ENCODE measurements at regions not wholly inside any gene's neighbourhood (a gene's known extent, or its start where the extent isn't known, plus 50 kb on each side); places are given as distances from the start of the nearest gene placed in this dataset.
"Not testable (repeated sequence)": the region's sequence is repeated elsewhere in the genome, so short reads cannot be mapped to it uniquely, and the experiment has no call there.

- no peak overlapping the region for H3K27ac ChIP-seq (ENCODE audit: low read depth, low read length)
- peaks cover 2% of the 10 kb centered on the region for H3K4me1 ChIP-seq (ENCODE audit: control insufficient read depth, insufficient read depth, low read length)
- H3K36me3 ChIP-seq (ENCODE audit: control insufficient read depth, insufficient read depth, low read length), result no peaks in the 10 kb centered on the region
- no peaks in the 10 kb centered on the region for H3K27me3 ChIP-seq (ENCODE audit: control insufficient read depth, insufficient read depth, low read length)
- H3K9ac ChIP-seq (ENCODE audit: low read length), result no peak overlapping the region
- no peak overlapping the region for H3K4me3 ChIP-seq (ENCODE audit: low read length)
Measured at GRCh38 chrX:25742334-25742733, 395.8 kb upstream of the MAGEB18 start.

DNA sequence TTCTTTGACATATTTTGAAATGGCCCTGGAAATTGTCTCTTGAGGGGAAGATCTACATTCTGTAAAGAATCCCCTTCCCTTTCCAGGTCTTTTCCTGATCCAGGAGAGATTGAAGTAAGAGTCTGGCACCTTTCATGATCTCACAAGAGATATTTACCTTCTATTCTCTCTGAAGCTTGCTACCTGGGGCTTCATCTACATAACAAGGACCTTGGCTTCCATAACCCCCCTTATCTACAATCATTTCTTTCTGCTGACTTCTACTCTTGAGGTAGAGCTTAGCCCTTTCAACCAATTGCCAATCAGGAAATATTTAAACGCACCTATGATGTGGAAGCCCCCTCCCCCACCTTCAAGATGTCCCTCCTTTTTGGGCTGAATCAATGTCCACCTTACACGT lies 383.7 kb upstream of the MAGEB18 start:
- Histone ChIP-seq H3K4me3 (ENCODE audit: low read length) (no peak overlapping the region), H3K4me1 (ENCODE audit: control insufficient read depth, insufficient read depth, low read length) (no peaks in the 10 kb centered on the region), H3K27me3 (ENCODE audit: control insufficient read depth, insufficient read depth, low read length) (no peaks in the 10 kb centered on the region), H3K36me3 (ENCODE audit: control insufficient read depth, insufficient read depth, low read length) (no peaks in the 10 kb centered on the region), H3K27ac (ENCODE audit: low read depth, low read length) (no peak overlapping the region), H3K9ac (ENCODE audit: low read length) (no peak overlapping the region)

GRCh38 chrX:25755194-25755593 lies 382.9 kb upstream of the MAGEB18 start:
- Histone ChIP-seq H3K4me3 (ENCODE audit: low read length) (no peak overlapping the region), H3K36me3 (ENCODE audit: control insufficient read depth, insufficient read depth, low read length) (no peaks in the 10 kb centered on the region), H3K27me3 (ENCODE audit: control insufficient read depth, insufficient read depth, low read length) (no peaks in the 10 kb centered on the region), H3K9ac (ENCODE audit: low read length) (no peak overlapping the region), H3K4me1 (ENCODE audit: control insufficient read depth, insufficient read depth, low read length) (no peaks in the 10 kb centered on the region), H3K27ac (ENCODE audit: low read depth, low read length) (no peak overlapping the region)

DNA sequence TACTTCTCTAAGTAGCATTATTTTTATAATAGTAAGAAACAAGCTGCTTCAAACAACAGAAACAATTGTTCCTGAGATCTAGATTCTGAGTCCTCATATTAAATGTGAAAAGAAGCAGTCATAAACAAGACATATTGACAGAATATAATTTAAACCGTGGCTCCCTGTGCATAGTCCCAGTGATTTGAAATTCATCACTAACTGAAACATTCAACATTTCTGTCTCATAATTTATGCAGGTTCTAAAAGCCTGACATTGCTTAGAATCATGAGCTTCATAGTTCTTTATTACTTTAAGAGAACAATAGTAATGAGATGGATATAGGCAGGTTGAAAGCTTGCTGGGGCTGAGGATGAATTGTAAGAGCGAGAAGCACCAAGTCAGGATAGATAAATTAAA lies 375.5 kb upstream of the MAGEB18 start:
- no peaks in the 10 kb centered on the region for H3K36me3 ChIP-seq (ENCODE audit: control insufficient read depth, insufficient read depth, low read length)
- no peak overlapping the region for H3K9ac ChIP-seq (ENCODE audit: low read length)
- no peak overlapping the region for H3K4me3 ChIP-seq (ENCODE audit: low read length)
- H3K27ac ChIP-seq (ENCODE audit: low read depth, low read length), result no peak overlapping the region
- no peaks in the 10 kb centered on the region for H3K4me1 ChIP-seq (ENCODE audit: control insufficient read depth, insufficient read depth, low read length)
- no peaks in the 10 kb centered on the region for H3K27me3 ChIP-seq (ENCODE audit: control insufficient read depth, insufficient read depth, low read length)

- H3K9ac ChIP-seq (ENCODE audit: low read length); H3K4me1 ChIP-seq (ENCODE audit: control insufficient read depth, insufficient read depth, low read length); H3K4me3 ChIP-seq (ENCODE audit: low read length); H3K27ac ChIP-seq (ENCODE audit: low read depth, low read length); H3K36me3 ChIP-seq (ENCODE audit: control insufficient read depth, insufficient read depth, low read length); H3K27me3 ChIP-seq (ENCODE audit: control insufficient read depth, insufficient read depth, low read length): not testable (repeated sequence)
Measured at GRCh38 chrX:25771853-25772252, 366.3 kb upstream of the MAGEB18 start.

GRCh38 chrX:25797796-25798195 lies 340.3 kb upstream of the MAGEB18 start:
- H3K27ac ChIP-seq (ENCODE audit: low read depth, low read length); H3K4me1 ChIP-seq (ENCODE audit: control insufficient read depth, insufficient read depth, low read length); H3K9ac ChIP-seq (ENCODE audit: low read length); H3K27me3 ChIP-seq (ENCODE audit: control insufficient read depth, insufficient read depth, low read length); H3K36me3 ChIP-seq (ENCODE audit: control insufficient read depth, insufficient read depth, low read length); H3K4me3 ChIP-seq (ENCODE audit: low read length): not testable (repeated sequence)

GRCh38 chrX:25805744-25806143 lies 332.4 kb upstream of the MAGEB18 start:
- Histone ChIP-seq H3K36me3 (ENCODE audit: control insufficient read depth, insufficient read depth, low read length) (no peaks in the 10 kb centered on the region), H3K27ac (ENCODE audit: low read depth, low read length) (no peak overlapping the region), H3K4me3 (ENCODE audit: low read length) (no peak overlapping the region), H3K4me1 (ENCODE audit: control insufficient read depth, insufficient read depth, low read length) (no peaks in the 10 kb centered on the region), H3K9ac (ENCODE audit: low read length) (no peak overlapping the region), H3K27me3 (ENCODE audit: control insufficient read depth, insufficient read depth, low read length) (no peaks in the 10 kb centered on the region)

- Histone ChIP-seq H3K4me3 (ENCODE audit: low read length) (no peak overlapping the region), H3K36me3 (ENCODE audit: control insufficient read depth, insufficient read depth, low read length) (no peaks in the 10 kb centered on the region), H3K9ac (ENCODE audit: low read length) (no peak overlapping the region), H3K4me1 (ENCODE audit: control insufficient read depth, insufficient read depth, low read length) (no peaks in the 10 kb centered on the region), H3K27ac (ENCODE audit: low read depth, low read length) (no peak overlapping the region), H3K27me3 (ENCODE audit: control insufficient read depth, insufficient read depth, low read length) (no peaks in the 10 kb centered on the region)
Measured at GRCh38 chrX:25807022-25807421, 331.1 kb upstream of the MAGEB18 start.

DNA sequence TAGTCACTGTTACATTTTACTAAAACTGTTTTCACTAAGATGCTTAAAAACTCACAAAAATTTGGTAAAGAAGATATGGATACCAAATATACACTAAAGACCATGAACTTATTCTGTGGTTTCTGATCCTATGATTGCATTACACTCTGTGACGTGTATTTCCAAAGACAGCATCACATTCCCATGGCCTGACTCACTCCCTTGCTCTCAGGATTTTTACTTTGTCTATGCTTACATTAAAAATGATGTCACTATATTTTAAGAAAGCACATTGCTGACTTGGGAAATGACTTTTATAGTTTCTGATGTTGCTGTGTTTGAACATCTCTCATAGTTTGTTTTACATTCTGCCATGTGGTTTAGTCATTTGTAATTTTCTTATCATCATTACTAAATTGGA lies 327.9 kb upstream of the MAGEB18 start:
- Histone ChIP-seq H3K4me3 (ENCODE audit: low read length) (no peak overlapping the region), H3K36me3 (ENCODE audit: control insufficient read depth, insufficient read depth, low read length) (no peaks in the 10 kb centered on the region), H3K27ac (ENCODE audit: low read depth, low read length) (no peak overlapping the region), H3K27me3 (ENCODE audit: control insufficient read depth, insufficient read depth, low read length) (no peaks in the 10 kb centered on the region), H3K4me1 (ENCODE audit: control insufficient read depth, insufficient read depth, low read length) (no peaks in the 10 kb centered on the region), H3K9ac (ENCODE audit: low read length) (no peak overlapping the region)

DNA sequence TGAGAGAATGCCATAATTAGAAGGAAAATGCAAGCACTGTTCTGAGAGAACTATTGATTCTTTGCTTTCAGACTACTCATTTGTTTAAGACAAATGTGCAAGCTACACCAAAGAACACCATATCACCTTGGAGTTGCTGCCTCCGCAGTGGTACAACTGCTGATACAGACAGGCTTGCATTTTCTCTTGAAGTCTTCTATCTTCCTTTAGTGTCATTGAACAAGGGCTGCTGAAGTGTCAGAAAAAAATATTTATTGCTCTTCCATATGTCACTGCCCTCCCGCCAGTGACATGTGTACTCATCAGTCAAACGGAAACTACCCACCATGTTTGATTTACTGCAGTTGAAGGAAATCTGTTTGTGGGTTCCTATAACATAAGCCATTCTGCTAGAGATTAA lies 318.3 kb upstream of the MAGEB18 start:
- Histone ChIP-seq H3K27me3 (ENCODE audit: control insufficient read depth, insufficient read depth, low read length) (no peaks in the 10 kb centered on the region), H3K4me3 (ENCODE audit: low read length) (no peak overlapping the region), H3K9ac (ENCODE audit: low read length) (no peak overlapping the region), H3K27ac (ENCODE audit: low read depth, low read length) (no peak overlapping the region), H3K36me3 (ENCODE audit: control insufficient read depth, insufficient read depth, low read length) (no peaks in the 10 kb centered on the region), H3K4me1 (ENCODE audit: control insufficient read depth, insufficient read depth, low read length) (no peaks in the 10 kb centered on the region)

GRCh38 chrX:25851141-25851540 lies 287.0 kb upstream of the MAGEB18 start:
- Histone ChIP-seq H3K9ac (ENCODE audit: low read length) (no peak overlapping the region), H3K27ac (ENCODE audit: low read depth, low read length) (no peak overlapping the region), H3K4me3 (ENCODE audit: low read length) (no peak overlapping the region), H3K36me3 (ENCODE audit: control insufficient read depth, insufficient read depth, low read length) (no peaks in the 10 kb centered on the region), H3K4me1 (ENCODE audit: control insufficient read depth, insufficient read depth, low read length) (no peaks in the 10 kb centered on the region), H3K27me3 (ENCODE audit: control insufficient read depth, insufficient read depth, low read length) (no peaks in the 10 kb centered on the region)

DNA sequence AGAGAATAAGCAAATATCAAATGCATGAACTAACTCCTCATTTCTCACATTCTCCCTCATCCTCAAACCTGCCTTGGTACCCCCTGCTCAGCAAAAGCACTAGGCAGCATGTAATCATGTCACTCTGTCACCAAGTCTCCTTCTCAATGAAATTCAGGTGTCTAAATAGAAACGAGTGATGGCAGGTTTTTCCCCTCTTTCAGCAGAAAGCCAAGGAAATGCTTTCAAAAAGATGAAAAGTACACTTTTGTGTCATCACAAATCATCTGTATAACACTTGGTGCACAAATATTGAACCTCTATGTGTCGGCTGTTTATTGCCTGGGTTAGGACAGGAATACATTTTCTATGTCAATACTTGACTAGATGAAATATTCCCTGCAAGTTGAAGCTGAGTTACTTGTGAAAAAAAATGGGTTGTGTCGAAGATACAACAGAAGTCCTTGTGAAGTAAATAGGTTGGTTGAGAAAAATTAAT lies 285.1 kb upstream of the MAGEB18 start:
- Histone ChIP-seq H3K27ac (ENCODE audit: low read depth, low read length) (no peak overlapping the region), H3K4me3 (ENCODE audit: low read length) (no peak overlapping the region), H3K4me1 (ENCODE audit: control insufficient read depth, insufficient read depth, low read length) (no peaks in the 10 kb centered on the region), H3K27me3 (ENCODE audit: control insufficient read depth, insufficient read depth, low read length) (no peaks in the 10 kb centered on the region), H3K36me3 (ENCODE audit: control insufficient read depth, insufficient read depth, low read length) (no peaks in the 10 kb centered on the region), H3K9ac (ENCODE audit: low read length) (no peak overlapping the region)

DNA sequence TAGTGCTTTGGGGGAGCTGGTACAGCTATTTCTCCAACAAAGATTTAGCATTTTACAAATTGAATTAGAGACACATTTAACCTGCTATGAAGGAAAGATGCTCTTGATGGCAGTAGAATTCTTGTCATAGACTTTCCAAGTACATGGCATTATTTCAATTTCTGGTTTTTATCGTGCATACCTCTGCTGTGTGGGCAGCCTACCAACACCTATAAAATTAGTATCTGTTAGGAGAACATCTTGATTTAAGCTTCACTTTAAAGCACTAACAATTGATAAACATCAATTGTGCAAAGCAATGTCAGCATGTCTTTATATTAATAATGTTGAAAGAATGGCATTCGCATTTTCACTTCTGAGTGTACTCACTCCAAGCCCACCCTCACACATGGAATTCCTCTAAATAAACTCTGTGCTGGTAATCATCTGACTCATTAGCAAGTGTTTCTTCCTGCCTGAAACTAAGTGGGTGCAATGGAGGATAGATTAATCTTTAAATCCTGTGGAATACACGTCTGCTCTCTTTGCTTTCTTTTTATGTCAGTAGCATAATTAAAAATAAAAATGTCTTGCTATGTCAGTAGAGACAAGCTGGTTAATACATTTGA lies 279.8 kb upstream of the MAGEB18 start:
- H3K4me3 ChIP-seq (ENCODE audit: low read length), result no peak overlapping the region
- no peaks in the 10 kb centered on the region for H3K27me3 ChIP-seq (ENCODE audit: control insufficient read depth, insufficient read depth, low read length)
- no peaks in the 10 kb centered on the region for H3K4me1 ChIP-seq (ENCODE audit: control insufficient read depth, insufficient read depth, low read length)
- no peaks in the 10 kb centered on the region for H3K36me3 ChIP-seq (ENCODE audit: control insufficient read depth, insufficient read depth, low read length)
- no peak overlapping the region for H3K9ac ChIP-seq (ENCODE audit: low read length)
- H3K27ac ChIP-seq (ENCODE audit: low read depth, low read length), result no peak overlapping the region

Measured in rectal smooth muscle tissue (tissue), 1 donor.